Activated T-cell treated with anti-CD3 and anti-CD28 coated beads, Interleukin-2, amount 50 U/mL, for 72 hours (primary cell): ENCODE measurements at regions not wholly inside any gene's neighbourhood (a gene's known extent, or its start where the extent isn't known, plus 50 kb on each side); places are given as distances from the start of the nearest gene placed in this dataset.
"Not testable (repeated sequence)": the region's sequence is repeated elsewhere in the genome, so short reads cannot be mapped to it uniquely, and the experiment has no call there.

Source experiments
- ATAC-seq, 2 donors: fragments of 150-1000 bp; cut with Tn5 transposase; replicated peaks in 1 of 2; 2 replicates each; pipeline ENCODE4 v1.10.0; 2021; ENCODE audit warnings: moderate library complexity in 2 of 2, mild to moderate bottlenecking in 1 of 2
- DNase-seq, 2 donors: peaks; one replicate each; pipeline ENCODE4 v3.0.0; 2021 to 2022; ENCODE audit warnings: mixed read lengths in 1 of 2
- H3K27ac Mint-ChIP-seq: one replicate; pipeline ENCODE4 v1.8.0; 2022; ENCODE audit warnings: mild to moderate bottlenecking, moderate library complexity, mixed read lengths
- H3K27me3 Mint-ChIP-seq: one replicate; pipeline ENCODE4 v1.8.0; 2022; ENCODE audit warnings: low read depth, mixed read lengths
- H3K36me3 Mint-ChIP-seq, 2 donors: one replicate each; pipeline ENCODE4 v1.8.0; 2022; ENCODE audit warnings: mixed read lengths in 2 of 2, mild to moderate bottlenecking in 1 of 2; ENCODE audit not compliant: insufficient read depth in 2 of 2
- H3K4me1 Mint-ChIP-seq: one replicate; pipeline ENCODE4 v1.8.0; 2022; ENCODE audit warnings: low read depth, mixed read lengths
- H3K4me3 Mint-ChIP-seq, 2 donors: one replicate each; pipeline ENCODE4 v1.8.0; 2022; ENCODE audit warnings: mild to moderate bottlenecking in 2 of 2, mixed read lengths in 2 of 2, moderate library complexity in 2 of 2
- H3K9me3 Mint-ChIP-seq, 2 donors: one replicate each; pipeline ENCODE4 v1.8.0; 2022; ENCODE audit warnings: mixed read lengths in 2 of 2

GRCh38 chr2:75311993-75312392 is 112.7 kb upstream of the TACR1 start:
- no peak for ATAC-seq
- H3K27ac Mint-ChIP-seq, result no peak overlapping the region

GRCh38 chr2:75311521-75311920 is 112.2 kb upstream of the TACR1 start:
- no peaks in the 10 kb centered on the region for H3K4me1 Mint-ChIP-seq
- no peaks in the 10 kb centered on the region for H3K27me3 Mint-ChIP-seq
- no peak for ATAC-seq
- H3K9me3 Mint-ChIP-seq, result peaks cover 0 to 2% of the 10 kb centered on the region in 2 donors
- no peak overlapping the region for H3K4me3 Mint-ChIP-seq
- no peak for DNase-seq
- no peaks in the 10 kb centered on the region for H3K36me3 Mint-ChIP-seq
- H3K27ac Mint-ChIP-seq, result no peak overlapping the region

More at GRCh38 chr2:75311993-75312392, 112.7 kb upstream of the TACR1 start:
- no peak for DNase-seq
- H3K27me3 Mint-ChIP-seq, result no peaks in the 10 kb centered on the region
- no peaks in the 10 kb centered on the region for H3K4me1 Mint-ChIP-seq
- H3K4me3 Mint-ChIP-seq, result no peak overlapping the region
- no peaks in the 10 kb centered on the region for H3K36me3 Mint-ChIP-seq
- peaks cover 0 to 2% of the 10 kb centered on the region in 2 donors for H3K9me3 Mint-ChIP-seq

DNA sequence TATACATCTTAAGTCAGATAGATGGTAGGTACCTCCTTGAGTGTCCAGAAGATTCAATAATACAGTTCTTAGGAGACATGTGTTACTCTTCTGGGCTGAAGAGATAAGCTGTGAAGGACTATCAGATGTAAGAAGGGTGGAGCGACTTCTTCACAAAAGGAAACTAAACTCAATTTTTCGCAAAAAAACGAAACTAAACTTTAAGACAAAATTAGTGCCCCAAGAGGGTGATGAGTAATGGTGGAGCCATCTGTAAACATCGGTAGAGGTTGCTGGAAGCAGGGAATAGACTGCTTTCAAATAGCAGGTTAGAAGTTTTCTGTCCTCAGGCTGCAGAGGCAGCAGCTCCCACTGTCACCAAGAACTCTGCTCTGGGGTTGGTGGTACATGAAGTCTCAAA is 111.6 kb upstream of the TACR1 start:
- no peak for DNase-seq
- ATAC-seq, result no peak
- Mint-ChIP-seq H3K4me1 (no peaks in the 10 kb centered on the region), H3K9me3 (peaks cover 0 to 2% of the 10 kb centered on the region in 2 donors), H3K27me3 (no peaks in the 10 kb centered on the region), H3K4me3 (no peak overlapping the region), H3K27ac (no peak overlapping the region), H3K36me3 (no peaks in the 10 kb centered on the region)

- H3K9me3 Mint-ChIP-seq, result peaks cover 0 to 2% of the 10 kb centered on the region in 2 donors
- no peaks in the 10 kb centered on the region for H3K27me3 Mint-ChIP-seq
Measured at GRCh38 chr2:75309596-75310463, 110.5 kb upstream of the TACR1 start.

DNA sequence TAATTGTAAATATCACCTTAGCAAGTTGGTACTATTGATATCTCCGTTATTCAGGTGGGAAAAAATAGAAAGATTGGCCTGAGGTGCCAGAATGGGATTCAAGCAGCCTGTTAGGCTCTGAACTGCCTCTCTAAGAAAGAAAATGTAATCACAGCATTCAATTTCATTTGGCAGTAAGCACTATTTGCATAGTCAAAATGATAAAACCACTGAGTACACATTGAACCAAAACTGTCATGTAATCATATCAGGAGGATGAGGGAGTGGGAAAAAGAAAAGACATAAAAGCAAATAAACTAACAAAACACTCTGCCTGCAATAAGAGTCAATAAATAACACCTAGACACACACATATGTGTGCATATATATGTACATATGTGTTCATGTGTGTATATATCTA is 103.9 kb upstream of the TACR1 start:
- no peaks in the 10 kb centered on the region for H3K27me3 Mint-ChIP-seq
- no peak for DNase-seq

More at GRCh38 chr2:75309596-75310463, 110.5 kb upstream of the TACR1 start:
- no peaks in the 10 kb centered on the region for H3K36me3 Mint-ChIP-seq
- ATAC-seq (no peak), DNase-seq (no peak)
- no peak overlapping the region for H3K4me3 Mint-ChIP-seq
- no peak overlapping the region for H3K27ac Mint-ChIP-seq
- no peaks in the 10 kb centered on the region for H3K4me1 Mint-ChIP-seq

GRCh38 chr2:75294362-75294761 is 95.0 kb upstream of the TACR1 start:
- H3K9me3 Mint-ChIP-seq, result peaks cover 0 to 5% of the 10 kb centered on the region in 2 donors
- H3K4me3 Mint-ChIP-seq, result no peak overlapping the region
- DNase-seq (no peak), ATAC-seq (no peak)
- no peaks in the 10 kb centered on the region for H3K4me1 Mint-ChIP-seq
- H3K36me3 Mint-ChIP-seq, result no peaks in the 10 kb centered on the region
- H3K27ac Mint-ChIP-seq, result no peak overlapping the region
- no peaks in the 10 kb centered on the region for H3K27me3 Mint-ChIP-seq

More for the DNA sequence above, 103.9 kb upstream of the TACR1 start:
- ATAC-seq, result no peak
- Mint-ChIP-seq H3K9me3 (no peaks in the 10 kb centered on the region), H3K36me3 (peaks cover 0 to 2% of the 10 kb centered on the region in 2 donors), H3K4me3 (no peak overlapping the region), H3K27ac (no peak overlapping the region), H3K4me1 (no peaks in the 10 kb centered on the region)

DNA sequence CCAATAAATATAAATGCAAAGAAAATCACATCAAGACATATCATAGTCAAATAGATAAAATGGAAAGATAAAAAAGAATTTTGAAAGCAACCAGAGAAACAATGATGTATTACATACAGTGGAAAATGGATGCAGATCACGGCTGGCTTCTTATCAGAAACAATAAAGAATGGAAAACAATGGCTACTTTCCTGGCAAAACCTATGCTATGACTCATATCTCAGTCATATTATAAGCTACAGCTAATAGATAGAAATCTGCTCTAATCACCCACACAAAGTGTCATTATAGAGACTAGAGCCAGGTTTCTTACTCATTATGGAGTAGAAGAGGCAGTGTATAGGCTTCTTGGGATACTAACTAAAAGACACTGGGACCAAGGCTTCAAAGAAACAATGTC is 93.5 kb upstream of the TACR1 start:
- Mint-ChIP-seq H3K36me3 (no peaks in the 10 kb centered on the region), H3K4me3 (no peak overlapping the region), H3K4me1 (no peaks in the 10 kb centered on the region), H3K9me3 (peaks cover 0 to 5% of the 10 kb centered on the region in 2 donors), H3K27me3 (no peaks in the 10 kb centered on the region), H3K27ac (no peak overlapping the region)
- DNase-seq (no peak), ATAC-seq (no peak)

DNA sequence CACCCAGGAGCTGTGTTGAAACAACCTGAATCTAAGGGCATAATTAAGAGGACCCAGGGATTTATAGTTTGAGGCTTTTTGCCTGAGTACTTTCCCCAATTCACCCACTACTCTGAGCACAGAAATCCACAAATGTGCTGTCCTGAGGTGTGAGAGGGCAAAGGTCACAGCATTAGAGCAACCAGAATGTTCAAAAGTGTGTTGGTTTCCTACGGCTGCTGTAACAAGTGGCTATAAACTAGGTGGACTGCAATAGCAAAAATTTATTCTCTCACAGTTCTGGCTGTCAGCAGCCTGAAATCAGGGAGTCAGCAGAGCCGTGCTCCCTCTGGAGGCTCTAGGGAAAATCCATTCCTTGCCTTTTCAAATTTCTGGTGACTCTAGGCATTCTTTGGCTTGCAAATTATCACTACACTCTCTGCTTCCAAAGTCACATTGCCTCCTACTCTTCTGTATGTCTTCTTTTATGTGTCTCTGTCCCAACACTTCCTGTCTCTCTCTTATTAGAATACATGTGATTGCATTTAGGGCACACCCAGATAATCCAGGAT is 91.4 kb upstream of the TACR1 start:
- DNase-seq, result no peak
- peaks cover 0 to 5% of the 10 kb centered on the region in 2 donors for H3K9me3 Mint-ChIP-seq
- H3K4me1 Mint-ChIP-seq, result no peaks in the 10 kb centered on the region
- no peak overlapping the region for H3K4me3 Mint-ChIP-seq
- H3K36me3 Mint-ChIP-seq, result no peaks in the 10 kb centered on the region
- no peak overlapping the region for H3K27ac Mint-ChIP-seq
- no peak for ATAC-seq
- H3K27me3 Mint-ChIP-seq, result no peaks in the 10 kb centered on the region

GRCh38 chr2:75289771-75290170 is 90.5 kb upstream of the TACR1 start:
- H3K4me1 Mint-ChIP-seq, result no peaks in the 10 kb centered on the region
- no peak for ATAC-seq

DNA sequence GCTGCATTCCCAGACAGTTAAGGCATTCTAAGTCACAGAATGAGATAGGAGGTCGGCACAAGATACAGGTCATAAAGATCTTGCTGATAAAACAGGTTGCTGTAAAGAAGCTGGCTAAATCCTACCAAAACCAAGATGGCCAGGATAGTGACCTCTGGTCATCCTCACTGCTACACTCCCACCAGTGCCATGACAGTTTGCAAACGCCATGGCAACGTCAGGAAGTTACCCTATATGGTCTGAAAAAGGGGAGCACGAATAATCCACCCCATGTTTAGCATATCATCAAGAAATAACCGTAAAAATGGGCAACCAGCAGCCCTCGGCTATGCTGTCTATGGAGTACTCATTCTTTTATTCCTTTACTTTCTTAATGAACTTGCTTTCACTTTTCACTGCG is 89.9 kb upstream of the TACR1 start:
- H3K4me1 Mint-ChIP-seq, H3K27ac Mint-ChIP-seq, H3K27me3 Mint-ChIP-seq, H3K4me3 Mint-ChIP-seq, H3K9me3 Mint-ChIP-seq, H3K36me3 Mint-ChIP-seq, DNase-seq, ATAC-seq: not testable (repeated sequence)

More at GRCh38 chr2:75289771-75290170, 90.5 kb upstream of the TACR1 start:
- Mint-ChIP-seq H3K27me3 (no peaks in the 10 kb centered on the region), H3K4me3 (no peak overlapping the region), H3K27ac (no peak overlapping the region), H3K36me3 (no peaks in the 10 kb centered on the region), H3K9me3 (peaks cover 0 to 5% of the 10 kb centered on the region in 2 donors)
- DNase-seq, result no peak

- Mint-ChIP-seq H3K4me1 (no peaks in the 10 kb centered on the region), H3K27me3 (no peaks in the 10 kb centered on the region), H3K36me3 (no peaks in the 10 kb centered on the region), H3K4me3 (no peak overlapping the region), H3K9me3 (peaks cover 0 to 5% of the 10 kb centered on the region in 2 donors), H3K27ac (no peak overlapping the region)
- DNase-seq (no peak), ATAC-seq (no peak)
Measured at GRCh38 chr2:75288760-75289159, 89.4 kb upstream of the TACR1 start.

- no peak for DNase-seq
- Mint-ChIP-seq H3K27ac (no peak overlapping the region), H3K4me3 (no peak overlapping the region), H3K9me3 (peaks cover 0 to 4% of the 10 kb centered on the region in 2 donors), H3K4me1 (no peaks in the 10 kb centered on the region), H3K27me3 (no peaks in the 10 kb centered on the region), H3K36me3 (peaks cover 0 to 2% of the 10 kb centered on the region in 2 donors)
- no peak for ATAC-seq
Measured at GRCh38 chr2:75287624-75288316, 88.5 kb upstream of the TACR1 start.

GRCh38 chr2:75284345-75284744 is 85.0 kb upstream of the TACR1 start:
- Mint-ChIP-seq H3K27ac (no peak overlapping the region), H3K4me3 (no peak overlapping the region), H3K9me3 (peaks cover 0 to 5% of the 10 kb centered on the region in 2 donors), H3K4me1 (no peaks in the 10 kb centered on the region), H3K36me3 (peaks cover 0 to 5% of the 10 kb centered on the region in 2 donors), H3K27me3 (no peaks in the 10 kb centered on the region)
- no peak for DNase-seq
- no peak for ATAC-seq
